ENCODE measurements at regions not wholly inside any gene's neighbourhood (a gene's known extent, or its start where the extent isn't known, plus 50 kb on each side); places are given as distances from the start of the nearest gene placed in this dataset.
"Not testable (repeated sequence)": the region's sequence is repeated elsewhere in the genome, so short reads cannot be mapped to it uniquely, and the experiment has no call there.

- DNase-seq: not testable (repeated sequence)
These were observed 210.4 kb downstream of the LAT start for GRCh38 chr16:29195116-29195872.

GRCh38 chr16:29194185-29194844 is 209.5 kb downstream of the LAT start:
- DNase-seq: not testable (repeated sequence)

- not testable (repeated sequence) for DNase-seq
These were observed 208.8 kb downstream of the LAT start for GRCh38 chr16:29193634-29194033.

- DNase-seq: not testable (repeated sequence)
These were observed 208.4 kb downstream of the LAT start for GRCh38 chr16:29193248-29193574.

- no peak for DNase-seq
These were observed 207.7 kb downstream of the LAT start for GRCh38 chr16:29192329-29193247.

- not testable (repeated sequence) for DNase-seq
These were observed 206.9 kb downstream of the LAT start for GRCh38 chr16:29191636-29192180.

- not testable (repeated sequence) for DNase-seq
These were observed 205.9 kb downstream of the LAT start for GRCh38 chr16:29190553-29191431.

- DNase-seq: not testable (repeated sequence)
These were observed 204.0 kb downstream of the LAT start for GRCh38 chr16:29188806-29189205.

GRCh38 chr16:29186306-29187220 is 201.7 kb downstream of the LAT start:
- DNase-seq: not testable (repeated sequence)

- DNase-seq: not testable (repeated sequence)
These were observed 201.0 kb downstream of the LAT start for GRCh38 chr16:29185872-29186271.

GRCh38 chr16:29184738-29185438 is 200.0 kb downstream of the LAT start:
- not testable (repeated sequence) for DNase-seq

- not testable (repeated sequence) for DNase-seq
These were observed 198.4 kb downstream of the LAT start for GRCh38 chr16:29182940-29183868.

GRCh38 chr16:29182501-29182900 is 197.6 kb downstream of the LAT start:
- DNase-seq: no peak

GRCh38 chr16:29181921-29182411 is 197.1 kb downstream of the LAT start:
- DNase-seq: not testable (repeated sequence)

- DNase-seq: not testable (repeated sequence)
These were observed 196.5 kb downstream of the LAT start for GRCh38 chr16:29181254-29181780.

GRCh38 chr16:29180206-29180600 is 195.4 kb downstream of the LAT start:
- DNase-seq: not testable (repeated sequence)

- DNase-seq: not testable (repeated sequence)
These were observed 194.8 kb downstream of the LAT start for GRCh38 chr16:29179401-29180205.
